ENCODE measurements at regions not wholly inside any gene's neighbourhood (a gene's known extent, or its start where the extent isn't known, plus 50 kb on each side); places are given as distances from the start of the nearest gene placed in this dataset.

DNA sequence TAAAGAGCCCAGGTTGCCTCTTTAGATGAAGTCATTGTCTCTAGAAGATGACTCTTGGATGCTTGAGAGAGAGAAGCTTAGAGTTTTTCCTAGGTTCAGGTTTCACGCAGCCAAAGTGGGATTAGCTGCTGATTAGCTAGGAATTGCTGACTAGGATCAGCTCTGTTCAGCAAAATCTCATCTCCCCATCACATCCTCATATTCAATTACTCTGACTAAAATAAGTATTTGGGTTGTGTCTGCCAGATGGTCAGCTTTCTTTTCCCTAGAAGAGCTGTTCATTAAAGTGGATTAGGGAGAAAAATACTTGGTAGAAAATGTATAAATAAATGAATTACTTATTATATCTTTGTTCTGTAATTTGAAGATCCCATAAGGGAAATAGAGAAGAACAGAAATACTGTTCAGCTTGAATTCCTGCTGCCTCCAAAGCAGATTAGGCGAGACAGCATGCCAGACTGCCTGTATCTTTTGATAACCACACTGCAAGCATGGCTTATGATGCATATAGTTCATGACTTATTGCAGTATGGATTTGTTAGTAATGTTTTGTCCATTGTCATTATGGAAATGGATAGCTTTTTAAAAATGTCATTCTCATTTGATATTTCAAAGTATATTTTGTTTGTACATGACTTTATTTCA, 184.8 kb upstream of the CD180 start:
- BruUV-seq (replicated peaks): no TSS peak
- Histone ChIP-seq H3K4me1 (ENCODE audit: control insufficient read depth, extremely low read depth, insufficient read depth, low read length) (no peaks in the 10 kb centered on the region), H3K4me3 (replicated peaks in 1 of 3; ENCODE audit: insufficient read depth in 1 of 3, low read depth in 1 of 3, low read length in 3 of 3) (no peak overlapping the region), H3K9me3 (replicated peaks; ENCODE audit: control insufficient read depth, insufficient read depth, low read length) (no peaks in the 10 kb centered on the region), H3K79me2 (ENCODE audit: control insufficient read depth, insufficient read depth, low read length) (no peaks in the 10 kb centered on the region), H3K27me3 (ENCODE audit: control insufficient read depth in 2 of 2, insufficient read depth in 2 of 2, low read length in 2 of 2) (no peaks in the 10 kb centered on the region), H4K20me1 (replicated peaks; ENCODE audit: control insufficient read depth, extremely low read depth, insufficient read depth, low read length) (no peaks in the 10 kb centered on the region), H3K4me2 (ENCODE audit: insufficient read depth, low read length) (no peak overlapping the region), H3K9me1 (replicated peaks; ENCODE audit: control insufficient read depth, extremely low read depth, insufficient read depth, low read length) (no peaks in the 10 kb centered on the region), H3K9ac (replicated peaks; ENCODE audit: extremely low read depth, insufficient read depth, low read length) (no peak overlapping the region), H3K27ac (ENCODE audit: insufficient read depth, low read depth, low read length) (no peak overlapping the region), H3K36me3 (ENCODE audit: control insufficient read depth in 2 of 2, extremely low read depth in 1 of 2, insufficient read depth in 2 of 2, low read length in 2 of 2) (no peaks in the 10 kb centered on the region), H2AFZ (ENCODE audit: low read depth, low read length) (no peak overlapping the region)
- TF ChIP-seq FOS (IDR thresholded peaks at IDR 0.05; ENCODE audit: borderline replicate concordance, insufficient read depth, low read length) (no peak), JUN (IDR thresholded peaks at IDR 0.05; ENCODE audit: borderline replicate concordance, insufficient read depth, insufficient read length, low read depth) (no peak), POLR2AphosphoS5 (IDR thresholded peaks at IDR 0.05; ENCODE audit: insufficient read depth, low read depth, low read length) (no peak), GATA2 (IDR thresholded peaks at IDR 0.05; ENCODE audit: insufficient read depth, insufficient read length, low read depth, low read length) (no peak), POLR2A (IDR thresholded peaks at IDR 0.05; ENCODE audit: low read depth, low read length) (no peak), EZH2 (IDR thresholded peaks at IDR 0.05; ENCODE audit: borderline replicate concordance, low read depth, low read length, severe bottlenecking) (no peak), MYC (IDR thresholded peaks at IDR 0.05; ENCODE audit: low read depth, low read length) (no peak)
- TF ChIP-seq, protein P1, sequence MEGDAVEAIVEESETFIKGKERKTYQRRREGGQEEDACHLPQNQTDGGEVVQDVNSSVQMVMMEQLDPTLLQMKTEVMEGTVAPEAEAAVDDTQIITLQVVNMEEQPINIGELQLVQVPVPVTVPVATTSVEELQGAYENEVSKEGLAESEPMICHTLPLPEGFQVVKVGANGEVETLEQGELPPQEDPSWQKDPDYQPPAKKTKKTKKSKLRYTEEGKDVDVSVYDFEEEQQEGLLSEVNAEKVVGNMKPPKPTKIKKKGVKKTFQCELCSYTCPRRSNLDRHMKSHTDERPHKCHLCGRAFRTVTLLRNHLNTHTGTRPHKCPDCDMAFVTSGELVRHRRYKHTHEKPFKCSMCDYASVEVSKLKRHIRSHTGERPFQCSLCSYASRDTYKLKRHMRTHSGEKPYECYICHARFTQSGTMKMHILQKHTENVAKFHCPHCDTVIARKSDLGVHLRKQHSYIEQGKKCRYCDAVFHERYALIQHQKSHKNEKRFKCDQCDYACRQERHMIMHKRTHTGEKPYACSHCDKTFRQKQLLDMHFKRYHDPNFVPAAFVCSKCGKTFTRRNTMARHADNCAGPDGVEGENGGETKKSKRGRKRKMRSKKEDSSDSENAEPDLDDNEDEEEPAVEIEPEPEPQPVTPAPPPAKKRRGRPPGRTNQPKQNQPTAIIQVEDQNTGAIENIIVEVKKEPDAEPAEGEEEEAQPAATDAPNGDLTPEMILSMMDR (IDR thresholded peaks at IDR 0.05; ENCODE audit: extremely low read depth in 1 of 2, insufficient read depth in 1 of 2, low read depth in 1 of 2, low read length in 2 of 2): no peak
- TF ChIP-seq, protein P2, sequence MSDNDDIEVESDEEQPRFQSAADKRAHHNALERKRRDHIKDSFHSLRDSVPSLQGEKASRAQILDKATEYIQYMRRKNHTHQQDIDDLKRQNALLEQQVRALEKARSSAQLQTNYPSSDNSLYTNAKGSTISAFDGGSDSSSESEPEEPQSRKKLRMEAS (IDR thresholded peaks at IDR 0.05; ENCODE audit: insufficient read depth, insufficient read length): no peak
- ChIA-PET CTCF (no interaction called here), POLR2A (no interaction called here)
- DNase-seq (ENCODE audit: low read depth, low spot score) (no peak), FAIRE-seq (no peak)
- dilution Hi-C loops (cut with MboI; ENCODE audit: extremely low pct_ligation_motif_present, low sequenced_read_pairs): no loop called here
- intact Hi-C loops (cut with micrococcal nuclease): no loop called here

Measured in endothelial cell of umbilical vein (primary cell).